HFFc6 (cell line): ENCODE measurements at regions not wholly inside any gene's neighbourhood (a gene's known extent, or its start where the extent isn't known, plus 50 kb on each side); places are given as distances from the start of the nearest gene placed in this dataset.

ENCODE experiments used
- DNase-seq: peaks from one replicate; pipeline ENCODE4 v3.0.0-alpha.2; 2018
- H3K27ac Mint-ChIP-seq: 2 replicates; pipeline ENCODE4 v1.8.0; 2020; ENCODE audit warnings: mild to moderate bottlenecking, mixed read lengths
- H3K27me3 Mint-ChIP-seq: 2 replicates; pipeline ENCODE4 v1.8.0; 2021; ENCODE audit warnings: mild to moderate bottlenecking, moderate library complexity, mixed read lengths; ENCODE audit not compliant: insufficient read depth
- H3K36me3 Mint-ChIP-seq: 2 replicates; pipeline ENCODE4 v1.8.0; 2021; ENCODE audit warnings: low read depth, mixed read lengths
- H3K4me1 Mint-ChIP-seq: 2 replicates; pipeline ENCODE4 v1.8.0; 2020; ENCODE audit warnings: low read depth, mixed read lengths
- H3K4me3 Mint-ChIP-seq: 2 replicates; pipeline ENCODE4 v1.8.0; 2020; ENCODE audit warnings: mild to moderate bottlenecking, moderate library complexity, mixed read lengths
- H3K9me3 Mint-ChIP-seq: 2 replicates; pipeline ENCODE4 v1.8.0; 2020; ENCODE audit warnings: mild to moderate bottlenecking, mixed read lengths
- TF ChIP-seq, protein P1 (sequence below): fragments of 200-600 bp; sonication (generic); IDR thresholded peaks from 2 replicates; pipeline ENCODE4 v1.5.0; 2021; ENCODE audit warnings: antibody characterized with exemption, mild to moderate bottlenecking

GRCh38 chr5:93794954-93795353 lies 53.6 kb upstream of the POU5F2 start:
- Mint-ChIP-seq H3K4me1 (peaks cover 17% of the 10 kb centered on the region), H3K27me3 (no peaks in the 10 kb centered on the region), H3K9me3 (no peaks in the 10 kb centered on the region), H3K36me3 (no peaks in the 10 kb centered on the region; the same call in 1 of the 2 replicates), H3K27ac (no peak overlapping the region), H3K4me3 (no peak overlapping the region)
- TF ChIP-seq, protein P1, sequence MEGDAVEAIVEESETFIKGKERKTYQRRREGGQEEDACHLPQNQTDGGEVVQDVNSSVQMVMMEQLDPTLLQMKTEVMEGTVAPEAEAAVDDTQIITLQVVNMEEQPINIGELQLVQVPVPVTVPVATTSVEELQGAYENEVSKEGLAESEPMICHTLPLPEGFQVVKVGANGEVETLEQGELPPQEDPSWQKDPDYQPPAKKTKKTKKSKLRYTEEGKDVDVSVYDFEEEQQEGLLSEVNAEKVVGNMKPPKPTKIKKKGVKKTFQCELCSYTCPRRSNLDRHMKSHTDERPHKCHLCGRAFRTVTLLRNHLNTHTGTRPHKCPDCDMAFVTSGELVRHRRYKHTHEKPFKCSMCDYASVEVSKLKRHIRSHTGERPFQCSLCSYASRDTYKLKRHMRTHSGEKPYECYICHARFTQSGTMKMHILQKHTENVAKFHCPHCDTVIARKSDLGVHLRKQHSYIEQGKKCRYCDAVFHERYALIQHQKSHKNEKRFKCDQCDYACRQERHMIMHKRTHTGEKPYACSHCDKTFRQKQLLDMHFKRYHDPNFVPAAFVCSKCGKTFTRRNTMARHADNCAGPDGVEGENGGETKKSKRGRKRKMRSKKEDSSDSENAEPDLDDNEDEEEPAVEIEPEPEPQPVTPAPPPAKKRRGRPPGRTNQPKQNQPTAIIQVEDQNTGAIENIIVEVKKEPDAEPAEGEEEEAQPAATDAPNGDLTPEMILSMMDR, result no peak
- DNase-seq, result no peak

DNA sequence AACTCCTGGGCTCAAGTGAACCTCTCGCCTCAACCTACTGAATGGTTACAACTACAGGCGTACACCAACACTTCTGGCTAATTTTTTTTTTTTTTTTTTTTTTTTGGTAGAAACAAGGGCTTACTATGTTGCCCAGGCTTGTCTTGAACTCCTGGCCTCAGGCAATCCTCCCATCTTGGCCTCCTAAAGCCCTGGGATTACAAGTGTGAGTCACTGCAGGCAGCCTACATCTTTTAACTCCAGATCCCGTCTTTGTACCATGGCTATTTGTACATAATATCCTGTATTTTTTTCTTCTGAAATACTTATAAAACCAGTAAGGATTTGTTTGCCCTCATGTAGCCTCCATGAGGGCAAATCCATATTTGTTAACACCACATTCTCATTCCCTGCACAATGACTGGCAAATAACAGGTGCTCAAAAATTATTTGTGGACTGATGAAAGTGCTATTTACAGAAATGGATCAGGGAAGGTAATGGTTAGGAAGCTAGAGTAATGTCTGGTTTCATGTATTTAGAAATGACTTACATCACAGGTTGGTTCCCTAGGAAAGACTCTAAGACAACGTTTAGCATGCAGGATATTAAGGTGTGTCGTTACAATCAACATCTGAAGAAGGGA lies 51.9 kb upstream of the POU5F2 start:
- Mint-ChIP-seq H3K27me3 (no peaks in the 10 kb centered on the region), H3K27ac (no peak overlapping the region), H3K36me3 (no peaks in the 10 kb centered on the region; the same call in 1 of the 2 replicates), H3K4me3 (no peak overlapping the region), H3K9me3 (no peaks in the 10 kb centered on the region), H3K4me1 (peaks cover 33% of the 10 kb centered on the region)
- TF ChIP-seq, protein P1, result no peak
- DNase-seq, result no peak

- Mint-ChIP-seq H3K36me3 (no peaks in the 10 kb centered on the region; the same call in 1 of the 2 replicates), H3K27ac (no peak overlapping the region), H3K4me1 (peaks cover 42% of the 10 kb centered on the region), H3K9me3 (no peaks in the 10 kb centered on the region), H3K27me3 (peaks cover 2% of the 10 kb centered on the region; the same call in 1 of the 2 replicates), H3K4me3 (no peak overlapping the region)
- TF ChIP-seq, protein P1, result no peak
- DNase-seq, result no peak
Observed at GRCh38 chr5:93791518-93791972, 50.1 kb upstream of the POU5F2 start.
